Spleen (tissue), 7 donors: ENCODE measurements at regions not wholly inside any gene's neighbourhood (a gene's known extent, or its start where the extent isn't known, plus 50 kb on each side); places are given as distances from the start of the nearest gene placed in this dataset.

ENCODE experiments used
- POLR2A ChIP-seq, 3 donors: fragments of 450-650 bp; IDR thresholded peaks; one replicate each; pipeline ENCODE4 v1.5.1; 2017; ENCODE audit warnings: antibody characterized with exemption in 3 of 3, mild to moderate bottlenecking in 1 of 3
- POLR2AphosphoS5 ChIP-seq, 3 donors: sonication (generic); formaldehyde crosslinking; IDR thresholded peaks; one replicate each; pipeline ENCODE4 v1.5.1; 2017; ENCODE audit warnings: antibody characterized with exemption in 3 of 3
- TF ChIP-seq, protein P1 (sequence below), 11 experiments: fragments of 200-600 bp in 7 of 11; fragments of 450-650 bp in 4 of 11; sonication (generic) in 4 of 11; IDR thresholded peaks in 8 of 11; conservative IDR thresholded peaks in 3 of 11; 1 replicate in 7 of 11; 2 replicates in 4 of 11; pipeline versions ENCODE4 v1.4.0 to v1.8.0; 2016 to 2021; ENCODE audit warnings: antibody characterized with exemption in 11 of 11, inconsistent platforms in 4 of 11, mild to moderate bottlenecking in 1 of 11
- donor health status: DM: no; HTN: no; CAD: no; lungs with moderate emphysema.
- donor health status: DM: no; HTN: no; CAD: no.
- donor health status: DM: no; HTN: no; CAD: no.

DNA sequence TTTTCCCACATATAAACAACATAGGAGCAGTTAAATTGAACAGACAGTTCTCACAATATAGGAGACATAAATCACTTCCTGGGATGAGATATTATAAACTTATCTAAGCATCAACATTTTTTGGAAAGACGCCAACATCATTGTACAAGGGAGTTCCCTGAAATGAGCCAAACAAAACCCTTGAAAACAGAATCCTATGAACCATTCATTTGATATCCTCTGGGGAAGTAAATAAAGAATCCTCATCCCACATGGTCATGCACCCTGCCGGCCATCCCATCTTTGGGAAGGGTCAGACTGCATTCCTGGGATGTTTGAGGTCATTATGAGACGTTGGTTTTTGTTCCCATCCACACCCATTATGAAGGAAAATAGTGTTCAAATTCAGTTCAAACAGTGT, 111.8 kb upstream of the USP25 start:
- TF ChIP-seq POLR2AphosphoS5 (IDR thresholded peaks at IDR 0.05), result no peak
- TF ChIP-seq, protein P1, sequence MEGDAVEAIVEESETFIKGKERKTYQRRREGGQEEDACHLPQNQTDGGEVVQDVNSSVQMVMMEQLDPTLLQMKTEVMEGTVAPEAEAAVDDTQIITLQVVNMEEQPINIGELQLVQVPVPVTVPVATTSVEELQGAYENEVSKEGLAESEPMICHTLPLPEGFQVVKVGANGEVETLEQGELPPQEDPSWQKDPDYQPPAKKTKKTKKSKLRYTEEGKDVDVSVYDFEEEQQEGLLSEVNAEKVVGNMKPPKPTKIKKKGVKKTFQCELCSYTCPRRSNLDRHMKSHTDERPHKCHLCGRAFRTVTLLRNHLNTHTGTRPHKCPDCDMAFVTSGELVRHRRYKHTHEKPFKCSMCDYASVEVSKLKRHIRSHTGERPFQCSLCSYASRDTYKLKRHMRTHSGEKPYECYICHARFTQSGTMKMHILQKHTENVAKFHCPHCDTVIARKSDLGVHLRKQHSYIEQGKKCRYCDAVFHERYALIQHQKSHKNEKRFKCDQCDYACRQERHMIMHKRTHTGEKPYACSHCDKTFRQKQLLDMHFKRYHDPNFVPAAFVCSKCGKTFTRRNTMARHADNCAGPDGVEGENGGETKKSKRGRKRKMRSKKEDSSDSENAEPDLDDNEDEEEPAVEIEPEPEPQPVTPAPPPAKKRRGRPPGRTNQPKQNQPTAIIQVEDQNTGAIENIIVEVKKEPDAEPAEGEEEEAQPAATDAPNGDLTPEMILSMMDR (IDR thresholded peaks at IDR 0.05 in 8 of 11, conservative IDR thresholded peaks at IDR 0.05 in 3 of 11), result no peak
- TF ChIP-seq POLR2A (IDR thresholded peaks at IDR 0.05), result no peak
